GM18868 (cell line): ENCODE measurements at regions not wholly inside any gene's neighbourhood (a gene's known extent, or its start where the extent isn't known, plus 50 kb on each side); places are given as distances from the start of the nearest gene placed in this dataset.
"Not testable (repeated sequence)": the region's sequence is repeated elsewhere in the genome, so short reads cannot be mapped to it uniquely, and the experiment has no call there.

Source experiments
- ATAC-seq: cut with Tn5 transposase; IDR thresholded peaks from one replicate; pipeline ENCODE4 v1.9.1; 2021; ENCODE audit warnings: mild to moderate bottlenecking, moderate library complexity; ENCODE audit not compliant: unreplicated experiment

GRCh38 chrY:23695664-23696328, 352.0 kb downstream of the CDY1B start:
- not testable (repeated sequence) for ATAC-seq

GRCh38 chrY:23681960-23682359, 365.9 kb downstream of the CDY1B start:
- ATAC-seq: peak; percentile 60

- ATAC-seq: not testable (repeated sequence)
Measured at GRCh38 chrY:23669858-23670257, 378.0 kb downstream of the CDY1B start.

- peak; percentile 96 for ATAC-seq
Measured at GRCh38 chrY:23622313-23622712, 403.0 kb downstream of the DAZ2 start.

- ATAC-seq: not testable (repeated sequence)
Measured at GRCh38 chrY:23610449-23610848, 391.1 kb downstream of the DAZ2 start.

GRCh38 chrY:23596509-23596908, 377.2 kb downstream of the DAZ2 start:
- peak; percentile 100 for ATAC-seq

- ATAC-seq: not testable (repeated sequence)
Measured at GRCh38 chrY:23590243-23590642, 370.9 kb downstream of the DAZ2 start.

GRCh38 chrY:23588409-23588808, 369.1 kb downstream of the DAZ2 start:
- not testable (repeated sequence) for ATAC-seq
